ENCODE measurements at regions not wholly inside any gene's neighbourhood (a gene's known extent, or its start where the extent isn't known, plus 50 kb on each side); places are given as distances from the start of the nearest gene placed in this dataset.

GRCh38 chr5:2333291-2333690, 418.2 kb downstream of the IRX2 start:
- intact Hi-C loops (cut with DNase I, micrococcal nuclease): no loop called here
- Histone ChIP-seq H3K36me3 (ENCODE audit: low read depth) (no peaks in the 10 kb centered on the region), H3K4me3 (no peak overlapping the region), H3K4me1 (ENCODE audit: low read depth) (no peaks in the 10 kb centered on the region), H3K9me3 (peaks cover 5% of the 10 kb centered on the region)
- no peak for TF ChIP-seq CTCF (IDR thresholded peaks at IDR 0.05)
- ATAC-seq (no peak), DNase-seq (no peak)

- ATAC-seq: no peak
- intact Hi-C loops (cut with DNase I, micrococcal nuclease): no loop called here
Observed at GRCh38 chr5:2332521-2332920, 419.0 kb downstream of the IRX2 start.

DNA sequence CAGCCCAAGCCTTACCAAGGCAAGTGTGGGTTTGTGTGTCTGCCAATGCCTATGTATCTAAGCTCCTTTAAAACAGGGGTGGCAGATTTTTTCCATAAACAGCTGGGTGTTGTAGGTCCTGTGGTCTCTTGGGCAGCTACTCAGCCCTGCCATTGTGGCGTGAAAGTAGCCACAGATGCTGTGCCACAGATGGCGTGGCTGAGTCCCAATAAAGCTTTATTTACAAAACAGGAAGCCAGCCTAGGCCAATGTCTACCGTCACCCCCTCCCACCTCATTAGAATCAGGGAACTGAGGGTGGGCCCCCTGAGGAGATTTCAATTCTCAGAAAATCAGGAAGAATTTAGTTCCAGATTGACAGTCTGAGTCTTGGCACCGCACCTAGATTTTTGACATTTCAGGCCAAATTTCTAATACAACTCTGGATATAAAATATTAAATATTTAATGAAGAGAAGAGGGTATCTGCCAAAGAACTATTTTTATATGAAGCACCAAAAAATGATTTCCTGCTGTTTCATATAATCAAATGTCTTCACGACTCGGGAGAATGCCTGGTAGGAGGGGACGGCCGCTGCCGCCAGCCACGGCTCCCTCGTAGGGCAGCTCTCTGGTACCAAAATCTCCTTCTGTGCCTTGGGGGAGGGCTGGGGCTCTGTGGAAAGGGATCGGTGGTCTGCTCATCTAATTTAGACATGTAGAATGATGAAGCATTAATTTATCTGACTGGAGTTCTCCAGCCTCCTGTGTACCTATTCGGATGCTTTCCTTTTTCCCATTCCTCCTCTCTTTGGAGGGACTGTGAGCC, 420.9 kb downstream of the IRX2 start:
- TF ChIP-seq CTCF (IDR thresholded peaks at IDR 0.05): no peak
- no peak for DNase-seq
- intact Hi-C loops (cut with DNase I, micrococcal nuclease): no loop called here
- peaks cover 5% of the 10 kb centered on the region for H3K9me3 ChIP-seq
- H3K4me3 ChIP-seq: no peak overlapping the region
- H3K4me1 ChIP-seq (ENCODE audit: low read depth): no peaks in the 10 kb centered on the region
- no peak for ATAC-seq
- no peaks in the 10 kb centered on the region for H3K36me3 ChIP-seq (ENCODE audit: low read depth)

More at GRCh38 chr5:2332521-2332920, 419.0 kb downstream of the IRX2 start:
- DNase-seq: no peak
- H3K4me1 ChIP-seq (ENCODE audit: low read depth): no peaks in the 10 kb centered on the region
- H3K36me3 ChIP-seq (ENCODE audit: low read depth): no peaks in the 10 kb centered on the region
- TF ChIP-seq CTCF (IDR thresholded peaks at IDR 0.05): no peak
- peaks cover 5% of the 10 kb centered on the region for H3K9me3 ChIP-seq
- H3K4me3 ChIP-seq: no peak overlapping the region

GRCh38 chr5:2329741-2330140, 421.7 kb downstream of the IRX2 start:
- intact Hi-C loops (cut with DNase I, micrococcal nuclease): no loop called here
- Histone ChIP-seq H3K9me3 (peaks cover 5% of the 10 kb centered on the region), H3K4me1 (ENCODE audit: low read depth) (no peaks in the 10 kb centered on the region), H3K4me3 (no peak overlapping the region), H3K36me3 (ENCODE audit: low read depth) (no peaks in the 10 kb centered on the region)
- TF ChIP-seq CTCF (IDR thresholded peaks at IDR 0.05): no peak
- no peak for ATAC-seq
- DNase-seq: no peak

DNA sequence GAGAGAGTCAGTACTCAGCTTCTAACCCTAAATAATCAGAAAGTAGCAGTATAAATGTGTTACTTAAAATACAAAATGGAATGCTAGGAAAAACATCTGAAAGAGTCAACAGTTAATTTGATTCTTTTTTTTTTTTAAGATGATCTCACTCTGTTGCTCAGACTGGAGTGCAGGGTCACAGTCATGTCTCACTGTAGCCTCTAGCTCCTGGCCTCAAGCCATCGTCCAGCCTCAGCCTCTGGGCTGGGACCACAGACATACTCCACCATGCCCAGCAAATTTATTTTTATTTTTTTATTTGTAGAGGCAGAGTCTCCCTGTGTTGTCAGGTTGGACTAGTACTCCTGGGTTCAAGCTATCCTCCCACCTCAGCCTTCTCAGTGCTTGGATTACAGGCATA, 424.9 kb downstream of the IRX2 start:
- no peak for TF ChIP-seq CTCF (IDR thresholded peaks at IDR 0.05)
- H3K4me1 ChIP-seq (ENCODE audit: low read depth): no peaks in the 10 kb centered on the region
- no peak for ATAC-seq
- intact Hi-C loops (cut with DNase I, micrococcal nuclease): no loop called here
- H3K4me3 ChIP-seq: no peak overlapping the region
- H3K9me3 ChIP-seq: no peaks in the 10 kb centered on the region
- H3K36me3 ChIP-seq (ENCODE audit: low read depth): no peaks in the 10 kb centered on the region
- no peak for DNase-seq

Measured in mucosa of descending colon (tissue), 3 donors.